ENCODE measurements at regions not wholly inside any gene's neighbourhood (a gene's known extent, or its start where the extent isn't known, plus 50 kb on each side); places are given as distances from the start of the nearest gene placed in this dataset.

GRCh38 chr14:38818555-38818954 lies 284.5 kb downstream of the SEC23A start:
- TF ChIP-seq ESRRG (CRISPR knock-in tag; IDR thresholded peaks at IDR 0.05) = no peak
- no peak for TF ChIP-seq ISL1 (CRISPR knock-in tag; IDR thresholded peaks at IDR 0.05)
- TF ChIP-seq PATZ1 (CRISPR knock-in tag; IDR thresholded peaks at IDR 0.05; ENCODE audit: borderline replicate concordance) = no peak
- no peak for TF ChIP-seq ARNTL (CRISPR knock-in tag; IDR thresholded peaks at IDR 0.05; ENCODE audit: borderline replicate concordance, low read depth)
- no peak for TF ChIP-seq GLIS3 (CRISPR knock-in tag; IDR thresholded peaks at IDR 0.05)

GRCh38 chr14:38808734-38809455 lies 294.1 kb downstream of the SEC23A start:
- TF ChIP-seq CSRNP3 (CRISPR knock-in tag; IDR thresholded peaks at IDR 0.05) (no peak), CREB5 (CRISPR knock-in tag; IDR thresholded peaks at IDR 0.05; ENCODE audit: low read depth) (no peak), ESRRG (CRISPR knock-in tag; IDR thresholded peaks at IDR 0.05) (no peak), ARNTL (CRISPR knock-in tag; IDR thresholded peaks at IDR 0.05; ENCODE audit: borderline replicate concordance, low read depth) (no peak)
- ATAC-seq = no peak

More at GRCh38 chr14:38818555-38818954, 284.5 kb downstream of the SEC23A start:
- no peak for ATAC-seq

- TF ChIP-seq PATZ1 (CRISPR knock-in tag; IDR thresholded peaks at IDR 0.05; ENCODE audit: borderline replicate concordance) (no peak), TSHZ2 (CRISPR knock-in tag; IDR thresholded peaks at IDR 0.05) (no peak), ZC3H10 (CRISPR knock-in tag; IDR thresholded peaks at IDR 0.05) (no peak), GLIS3 (CRISPR knock-in tag; IDR thresholded peaks at IDR 0.05) (no peak), CSRNP3 (CRISPR knock-in tag; IDR thresholded peaks at IDR 0.05) (no peak), ZNF8 (CRISPR knock-in tag; IDR thresholded peaks at IDR 0.05) (no peak), ZNF565 (CRISPR knock-in tag; conservative IDR thresholded peaks at IDR 0.05; ENCODE audit: low read depth) (no peak), OSR1 (CRISPR knock-in tag; IDR thresholded peaks at IDR 0.05) (no peak), POU6F1 (CRISPR knock-in tag; IDR thresholded peaks at IDR 0.05; ENCODE audit: borderline replicate concordance, low read depth) (no peak), ZNF70 (CRISPR knock-in tag; IDR thresholded peaks at IDR 0.05) (no peak), RARB (CRISPR knock-in tag; IDR thresholded peaks at IDR 0.05) (no peak), TCF4 (CRISPR knock-in tag; IDR thresholded peaks at IDR 0.05; ENCODE audit: borderline replicate concordance) (no peak), ARNTL (CRISPR knock-in tag; IDR thresholded peaks at IDR 0.05; ENCODE audit: borderline replicate concordance, low read depth) (no peak), BACH2 (CRISPR knock-in tag; IDR thresholded peaks at IDR 0.05; ENCODE audit: borderline replicate concordance) (no peak), CREB5 (CRISPR knock-in tag; IDR thresholded peaks at IDR 0.05; ENCODE audit: low read depth) (no peak)
- ATAC-seq = no peak
These were observed 303.4 kb downstream of the SEC23A start for GRCh38 chr14:38799671-38800070.

All from SK-N-SH treated with all-trans-retinoic acid at 6 μM for 48 hours (cell line).